Adrenal gland (tissue), 9 donors: ENCODE measurements at regions not wholly inside any gene's neighbourhood (a gene's known extent, or its start where the extent isn't known, plus 50 kb on each side); places are given as distances from the start of the nearest gene placed in this dataset.

Experiments
- DNase-seq, 7 donors: peaks; one replicate each; pipeline ENCODE4 v3.0.0-alpha.2; 2019 to 2020
- H3K27ac ChIP-seq, 5 donors: fragments of 200-600 bp; sonication (generic) in 4 of 5; 1 replicate in 3 of 5; 2 replicates in 2 of 5; pipeline versions ENCODE4 v1.5.1 to v1.8.0; 2016 to 2020; ENCODE audit warnings: mild to moderate bottlenecking in 1 of 5
- H3K27me3 ChIP-seq: fragments of 200-600 bp; 2 replicates; pipeline ENCODE4 v1.8.0; 2021
- H3K36me3 ChIP-seq, 2 donors: fragments of 200-600 bp; replicated peaks in 1 of 2; 1 replicate in 1 of 2; 2 replicates in 1 of 2; pipeline versions ENCODE4 v1.5.1 to v1.8.0; 2018 to 2022
- H3K4me1 ChIP-seq, 2 donors: fragments of 200-600 bp; replicated peaks in 1 of 2; 1 replicate in 1 of 2; 2 replicates in 1 of 2; pipeline versions ENCODE4 v1.5.1 to v1.8.0; 2018 to 2021
- H3K4me3 ChIP-seq, 4 donors: fragments of 200-600 bp; sonication (generic) in 3 of 4; one replicate each; pipeline ENCODE4 v1.5.1; 2016 to 2018
- H3K9me3 ChIP-seq, 3 donors: fragments of 200-600 bp; sonication (generic) in 1 of 3; replicated peaks in 1 of 3; 1 replicate in 2 of 3; 2 replicates in 1 of 3; pipeline versions ENCODE4 v1.5.1 to v1.8.0; 2016 to 2021
- CTCF ChIP-seq, 6 experiments: fragments of 450-650 bp in 4 of 6; fragments of 200-600 bp in 2 of 6; sonication (generic) in 1 of 6; IDR thresholded peaks; 1 replicate in 5 of 6; 2 replicates in 1 of 6; pipeline versions ENCODE4 v1.5.1 to v1.8.0; 2016 to 2021; ENCODE audit warnings: antibody characterized with exemption in 6 of 6, mild to moderate bottlenecking in 2 of 6, moderate library complexity in 1 of 6
- POLR2A ChIP-seq, 2 donors: fragments of 450-650 bp; IDR thresholded peaks; one replicate each; pipeline ENCODE4 v1.6.1; 2017; ENCODE audit warnings: antibody characterized with exemption in 2 of 2, mild to moderate bottlenecking in 2 of 2, moderate library complexity in 1 of 2
- WGBS, 4 donors: extraction: QIAGEN DNeasy Blood & Tissue Kit in 2 of 4; methylation state at CpG; one replicate each; pipeline versions ENCODE4 v1.1.5 to v1.1.7; 2013 to 2017; 5-methylcytosine and 5-hydroxymethylcytosine counted together
- intact Hi-C, 2 donors: fragments of 100-400 bp; cut with DNase I; formaldehyde crosslinking; loops; one replicate each; pipeline versions ENCODE4 v1.14.1 to v1.15.0; 2022 to 2023
- small RNA-seq, 2 donors: library from RNA; depleted of rRNA; stranded (forward); fragments of <200 nt; gene quantifications; one replicate each; pipeline ENCODE3, GENCODE V24; 2016
- donor health status: healthy with polysubstance abuse.
- donor health status: Bipolar disorder and iron deficiency.
- donor health status: DM: yes; HTN: yes; CAD: no.
- donor health status: DM: no; HTN: no; CAD: no.
- donor health status: DM: no; HTN: no; CAD: no.

GRCh38 chr2:238796223-238796885, 51.5 kb upstream of the TWIST2 start:
- no peaks in the 10 kb centered on the region for H3K9me3 ChIP-seq
- H3K4me1 ChIP-seq, result no peaks in the 10 kb centered on the region
- H3K27ac ChIP-seq, result no peak overlapping the region
- intact Hi-C loops, result no loop called here
- 79 to 81% (median 81%) methylated on average over 14 to 16 of the region's 16 CpGs for WGBS, 4 donors
- no peak overlapping the region for H3K4me3 ChIP-seq
- no peak for DNase-seq
- no peak for TF ChIP-seq CTCF (IDR thresholded peaks at IDR 0.05)
- no peak for TF ChIP-seq POLR2A (IDR thresholded peaks at IDR 0.05)
- H3K27me3 ChIP-seq, result peaks cover 5% of the 10 kb centered on the region
- H3K36me3 ChIP-seq, result no peaks in the 10 kb centered on the region

- TF ChIP-seq POLR2A (IDR thresholded peaks at IDR 0.05) (no peak), CTCF (IDR thresholded peaks at IDR 0.05) (no peak)
- no peaks in the 10 kb centered on the region for H3K36me3 ChIP-seq
- intact Hi-C loops, result no loop called here
- H3K4me1 ChIP-seq, result no peaks in the 10 kb centered on the region
- DNase-seq, result no peak
- no peak overlapping the region for H3K4me3 ChIP-seq
- peaks cover 14% of the 10 kb centered on the region for H3K27me3 ChIP-seq
- WGBS, 4 donors, result 85 to 92% (median 90%) methylated on average over 7 to 8 of the region's 8 CpGs
- no peak overlapping the region for H3K27ac ChIP-seq
- no peaks in the 10 kb centered on the region for H3K9me3 ChIP-seq
Observed at GRCh38 chr2:238797537-238797936, 50.3 kb upstream of the TWIST2 start.

Small RNA genes lying in the stretch of these regions (small RNA-seq; reads per million reads assigned to genes)
- gene AC113618.1, result 0 reads per million in 2 donors
